ENCODE measurements at regions not wholly inside any gene's neighbourhood (a gene's known extent, or its start where the extent isn't known, plus 50 kb on each side); places are given as distances from the start of the nearest gene placed in this dataset.
"Not testable (repeated sequence)": the region's sequence is repeated elsewhere in the genome, so short reads cannot be mapped to it uniquely, and the experiment has no call there.

DNA sequence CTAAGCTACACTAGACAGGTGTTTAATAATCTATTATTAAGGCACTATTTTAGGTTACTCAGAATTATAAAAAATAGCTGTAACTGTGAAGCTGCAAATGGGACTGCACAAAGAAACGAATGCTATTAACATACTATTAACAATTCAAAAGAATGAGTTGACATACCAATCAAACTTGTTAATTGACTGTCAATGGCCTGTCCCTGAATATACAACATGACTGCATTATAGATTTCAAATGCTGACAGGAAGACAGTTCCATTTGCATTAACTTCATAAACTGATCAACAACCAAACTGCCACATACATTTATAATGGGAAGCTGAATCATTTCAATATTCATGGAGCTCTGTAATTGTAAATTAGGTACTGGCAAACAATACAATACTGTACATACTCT is 169.0 kb upstream of the NANOGP8 start:
- Histone ChIP-seq H3K36me3 (no peaks in the 10 kb centered on the region), H3K4me3 (no peak overlapping the region), H3K4me1 (no peaks in the 10 kb centered on the region), H3K27ac (no peak overlapping the region), H3K27me3 (no peaks in the 10 kb centered on the region), H3K9me3 (no peaks in the 10 kb centered on the region)
- DNase-seq, result no peak
- no peak for TF ChIP-seq POLR2A (IDR thresholded peaks at IDR 0.05)
- no peak for TF ChIP-seq EP300 (IDR thresholded peaks at IDR 0.05)
- TF ChIP-seq, protein P1, sequence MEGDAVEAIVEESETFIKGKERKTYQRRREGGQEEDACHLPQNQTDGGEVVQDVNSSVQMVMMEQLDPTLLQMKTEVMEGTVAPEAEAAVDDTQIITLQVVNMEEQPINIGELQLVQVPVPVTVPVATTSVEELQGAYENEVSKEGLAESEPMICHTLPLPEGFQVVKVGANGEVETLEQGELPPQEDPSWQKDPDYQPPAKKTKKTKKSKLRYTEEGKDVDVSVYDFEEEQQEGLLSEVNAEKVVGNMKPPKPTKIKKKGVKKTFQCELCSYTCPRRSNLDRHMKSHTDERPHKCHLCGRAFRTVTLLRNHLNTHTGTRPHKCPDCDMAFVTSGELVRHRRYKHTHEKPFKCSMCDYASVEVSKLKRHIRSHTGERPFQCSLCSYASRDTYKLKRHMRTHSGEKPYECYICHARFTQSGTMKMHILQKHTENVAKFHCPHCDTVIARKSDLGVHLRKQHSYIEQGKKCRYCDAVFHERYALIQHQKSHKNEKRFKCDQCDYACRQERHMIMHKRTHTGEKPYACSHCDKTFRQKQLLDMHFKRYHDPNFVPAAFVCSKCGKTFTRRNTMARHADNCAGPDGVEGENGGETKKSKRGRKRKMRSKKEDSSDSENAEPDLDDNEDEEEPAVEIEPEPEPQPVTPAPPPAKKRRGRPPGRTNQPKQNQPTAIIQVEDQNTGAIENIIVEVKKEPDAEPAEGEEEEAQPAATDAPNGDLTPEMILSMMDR (IDR thresholded peaks at IDR 0.05), result no peak
- TF ChIP-seq POLR2AphosphoS5 (IDR thresholded peaks at IDR 0.05), result no peak
- WGBS, 5 donors, result 55 to 70% (median 59%) methylated on average over 1 of the region's 1 CpG
- intact Hi-C loops (cut with DNase I; ENCODE audit: low total_unique reads), result no loop called here

DNA sequence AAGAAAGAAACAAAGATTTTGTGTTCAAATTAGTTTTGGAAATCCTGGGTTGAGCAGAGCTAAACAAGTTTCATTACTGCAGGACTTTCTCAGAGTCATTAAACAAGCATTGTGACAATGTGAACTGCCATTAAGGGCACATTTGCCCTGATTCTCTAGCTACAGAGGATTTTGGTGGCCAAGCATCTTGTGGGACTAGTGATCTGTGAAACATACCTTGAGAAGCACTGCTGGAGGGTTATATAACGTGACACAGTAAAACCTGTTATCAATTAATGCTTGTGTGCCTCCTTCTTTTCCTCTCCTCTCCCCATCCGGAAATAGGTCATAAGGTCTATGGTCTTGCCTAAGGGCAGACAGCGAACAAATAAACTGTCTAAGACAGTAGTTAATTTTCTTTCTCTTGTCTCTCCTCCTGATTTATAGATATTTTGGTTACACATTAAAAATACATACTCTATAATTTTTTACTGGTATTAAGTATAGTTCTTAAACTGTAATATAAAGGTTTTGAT is 167.3 kb upstream of the NANOGP8 start:
- TF ChIP-seq POLR2AphosphoS5 (IDR thresholded peaks at IDR 0.05) (no peak), POLR2A (IDR thresholded peaks at IDR 0.05) (no peak), EP300 (IDR thresholded peaks at IDR 0.05) (no peak)
- TF ChIP-seq, protein P1 (IDR thresholded peaks at IDR 0.05), result no peak
- H3K27ac ChIP-seq, result no peak overlapping the region
- H3K27me3 ChIP-seq, result no peaks in the 10 kb centered on the region
- H3K9me3 ChIP-seq, result no peaks in the 10 kb centered on the region
- H3K4me3 ChIP-seq, result no peak overlapping the region
- intact Hi-C loops (cut with DNase I; ENCODE audit: low total_unique reads), result no loop called here
- no peaks in the 10 kb centered on the region for H3K36me3 ChIP-seq
- WGBS, 5 donors, result 74 to 89% (median 85%) methylated on average over 3 of the region's 3 CpGs
- DNase-seq, result no peak
- H3K4me1 ChIP-seq, result no peaks in the 10 kb centered on the region

DNA sequence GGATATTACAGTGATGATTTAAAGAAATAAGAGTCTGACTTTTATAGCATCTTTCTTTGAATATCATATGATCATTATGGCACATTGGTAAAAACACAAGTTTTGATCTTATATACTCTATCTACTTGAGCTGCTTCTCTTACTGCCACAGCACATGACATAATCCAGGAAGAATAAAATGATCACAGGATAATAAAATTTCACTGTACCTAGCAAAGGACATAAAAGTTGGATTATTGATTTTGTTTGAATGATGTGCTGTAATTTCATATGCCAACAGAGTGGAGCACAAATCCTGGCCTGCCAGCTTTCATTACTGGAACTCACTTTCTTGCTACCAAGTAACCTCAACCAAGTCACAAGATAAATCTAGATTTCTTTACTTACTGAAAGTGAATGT is 162.1 kb upstream of the NANOGP8 start:
- no peaks in the 10 kb centered on the region for H3K4me1 ChIP-seq
- H3K4me3 ChIP-seq, result no peak overlapping the region
- DNase-seq, result no peak
- no peaks in the 10 kb centered on the region for H3K27me3 ChIP-seq
- TF ChIP-seq EP300 (IDR thresholded peaks at IDR 0.05) (no peak), POLR2AphosphoS5 (IDR thresholded peaks at IDR 0.05) (no peak), POLR2A (IDR thresholded peaks at IDR 0.05) (no peak)
- TF ChIP-seq, protein P1 (IDR thresholded peaks at IDR 0.05), result no peak
- intact Hi-C loops (cut with DNase I; ENCODE audit: low total_unique reads), result no loop called here
- no peaks in the 10 kb centered on the region for H3K36me3 ChIP-seq
- no peak overlapping the region for H3K27ac ChIP-seq
- no peaks in the 10 kb centered on the region for H3K9me3 ChIP-seq

DNA sequence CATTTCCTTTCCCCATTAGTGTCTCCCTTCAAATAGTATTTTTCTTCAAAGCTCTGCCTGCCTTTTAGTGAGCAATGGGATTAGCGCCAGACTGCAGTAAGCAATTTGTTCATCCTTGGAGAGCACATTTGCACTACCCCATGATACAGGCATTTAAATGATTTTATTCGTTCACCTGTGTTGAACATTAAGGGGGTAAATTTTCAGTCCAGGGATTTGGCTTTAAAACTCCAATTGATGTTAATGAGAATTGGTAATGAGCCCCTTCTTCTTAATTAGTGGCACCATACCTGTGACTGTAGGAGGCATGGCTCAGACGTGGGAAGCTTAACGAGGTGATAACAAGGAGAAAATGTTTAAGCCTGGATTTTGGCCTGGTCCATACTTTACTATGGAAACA is 161.4 kb upstream of the NANOGP8 start:
- Histone ChIP-seq H3K4me3 (no peak overlapping the region), H3K27me3 (no peaks in the 10 kb centered on the region), H3K9me3 (no peaks in the 10 kb centered on the region), H3K27ac (no peak overlapping the region), H3K4me1 (no peaks in the 10 kb centered on the region), H3K36me3 (no peaks in the 10 kb centered on the region)
- intact Hi-C loops (cut with DNase I; ENCODE audit: low total_unique reads), result no loop called here
- DNase-seq, result no peak
- TF ChIP-seq POLR2A (IDR thresholded peaks at IDR 0.05) (no peak), EP300 (IDR thresholded peaks at IDR 0.05) (no peak), POLR2AphosphoS5 (IDR thresholded peaks at IDR 0.05) (no peak)
- TF ChIP-seq, protein P1 (IDR thresholded peaks at IDR 0.05), result no peak
- WGBS, 5 donors, result 77 to 88% (median 84%) methylated on average over 4 of the region's 4 CpGs

DNA sequence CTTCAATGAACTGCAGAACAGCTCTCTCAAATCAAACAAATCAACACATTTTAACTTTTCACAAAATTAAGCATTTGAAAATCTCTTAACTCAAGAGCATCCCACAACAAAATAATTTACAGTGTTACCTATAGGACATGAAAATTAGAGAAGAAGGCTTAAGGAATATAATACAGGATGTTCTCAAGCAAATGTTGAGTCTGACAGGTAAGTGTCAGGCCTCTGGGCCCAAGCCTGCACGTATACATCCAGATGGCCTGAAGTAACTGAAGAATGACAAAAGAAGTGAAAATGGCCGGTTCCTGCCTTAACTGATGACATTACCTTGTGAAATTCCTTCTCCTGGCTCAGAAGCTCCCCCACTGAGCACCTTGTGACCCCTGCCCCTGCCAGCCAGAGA is 160.6 kb upstream of the NANOGP8 start:
- H3K27ac ChIP-seq; H3K27me3 ChIP-seq; H3K36me3 ChIP-seq; H3K9me3 ChIP-seq; H3K4me3 ChIP-seq; intact Hi-C loops (cut with DNase I; ENCODE audit: low total_unique reads); DNase-seq; H3K4me1 ChIP-seq: not testable (repeated sequence)
- 65 to 87% (median 74%) methylated on average over 2 of the region's 2 CpGs for WGBS, 5 donors
